ENCODE measurements at regions not wholly inside any gene's neighbourhood (a gene's known extent, or its start where the extent isn't known, plus 50 kb on each side); places are given as distances from the start of the nearest gene placed in this dataset.
"Not testable (repeated sequence)": the region's sequence is repeated elsewhere in the genome, so short reads cannot be mapped to it uniquely, and the experiment has no call there.

DNA sequence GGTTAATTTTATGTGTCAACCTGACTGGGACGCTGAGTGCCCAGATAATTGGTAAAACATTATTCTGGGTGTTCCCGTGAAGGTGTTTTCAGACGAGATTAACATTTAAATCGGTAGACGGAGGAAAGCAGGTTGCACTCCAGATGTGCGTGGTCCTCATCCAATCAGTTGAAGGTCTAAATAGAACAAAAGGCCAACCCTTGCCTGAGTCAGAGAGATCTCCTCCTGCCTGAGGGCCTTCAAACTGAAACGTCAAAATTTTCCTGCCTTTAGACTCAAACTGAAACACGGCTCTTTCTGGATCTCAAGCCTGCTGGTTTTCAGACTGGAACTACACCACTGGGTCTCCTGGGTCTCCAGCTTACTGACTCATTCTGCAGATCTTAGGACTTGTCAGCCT lies 70.9 kb downstream of the NPIPA5 start:
- H3K4me3 ChIP-seq (ENCODE audit: low read depth, low read length); DNase-seq (ENCODE audit: low read depth): not testable (repeated sequence)

DNA sequence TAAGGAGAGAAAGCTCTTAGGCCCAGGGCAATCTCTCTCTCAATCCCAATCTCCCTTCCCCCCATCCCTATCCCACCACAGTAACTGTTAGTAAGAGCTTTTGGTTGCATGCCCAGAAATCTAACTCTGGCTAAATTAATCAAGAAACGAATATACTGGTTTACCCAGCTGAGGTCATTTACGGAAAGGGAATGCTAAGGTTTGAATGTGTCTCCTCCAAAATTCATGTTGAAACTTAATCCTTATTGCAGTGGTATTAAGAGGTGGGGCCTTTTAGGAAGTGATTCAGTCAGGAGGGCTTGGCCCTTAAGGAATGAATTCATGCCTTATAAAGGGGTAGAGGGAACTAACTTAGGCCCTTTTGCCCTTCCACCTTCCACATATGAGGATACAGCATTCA lies 72.2 kb downstream of the NPIPA5 start:
- not testable (repeated sequence) for DNase-seq (ENCODE audit: low read depth)

DNA sequence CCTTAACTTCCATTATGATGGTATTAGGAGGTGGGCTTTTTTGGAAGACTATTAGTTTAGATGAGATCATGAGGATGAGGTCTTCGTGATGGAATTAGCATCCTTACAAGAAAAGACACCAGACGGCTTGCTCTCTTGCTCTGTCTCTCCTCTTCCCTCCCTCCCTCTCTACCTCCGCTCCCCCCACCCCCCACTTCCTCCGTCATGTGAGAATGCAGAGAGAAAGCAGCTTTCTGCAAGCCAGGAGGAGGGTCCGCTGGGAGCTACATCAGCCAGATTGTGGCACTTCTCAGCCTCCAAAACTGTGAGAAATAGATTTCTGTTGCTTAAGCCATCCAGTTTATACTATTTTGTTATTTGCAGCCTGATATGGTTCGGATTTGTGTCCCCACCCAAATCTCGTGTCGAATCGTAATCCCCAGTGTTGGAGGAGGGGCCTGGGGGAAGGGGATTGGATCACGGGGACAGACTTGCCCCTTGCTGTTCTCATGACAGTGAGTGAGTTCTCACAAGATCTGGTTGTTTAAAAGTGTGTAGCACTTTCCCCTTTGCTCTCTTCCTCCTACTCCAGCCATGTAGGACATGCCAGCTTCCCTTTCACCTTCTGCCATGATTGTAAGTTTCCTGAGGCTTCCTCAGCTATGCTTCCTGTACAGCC lies 74.3 kb downstream of the NPIPA5 start:
- DNase-seq (ENCODE audit: low read depth); H3K4me3 ChIP-seq (ENCODE audit: low read depth, low read length): not testable (repeated sequence)

More for the DNA sequence above, 72.2 kb downstream of the NPIPA5 start:
- H3K4me3 ChIP-seq (ENCODE audit: low read depth, low read length), result not testable (repeated sequence)

DNA sequence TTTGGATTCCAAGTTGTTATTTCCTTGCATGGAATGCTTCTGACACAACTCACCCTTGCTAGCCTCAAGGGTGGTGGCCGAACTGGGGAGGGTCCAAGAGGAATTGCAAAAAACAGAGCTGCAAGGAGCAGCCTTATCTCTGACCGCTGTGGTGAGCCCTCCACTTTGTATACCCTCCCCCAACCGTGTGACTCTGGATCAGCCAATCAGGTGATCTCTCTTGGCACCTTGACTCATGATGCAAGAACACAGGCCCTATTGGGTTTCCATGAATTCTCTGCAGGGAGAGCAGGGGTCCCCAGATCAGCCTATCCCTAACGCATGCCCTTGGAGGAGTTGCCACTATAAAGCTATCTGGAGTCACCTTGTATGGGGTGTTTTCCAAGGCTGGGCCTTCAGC lies 81.0 kb downstream of the NPIPA5 start:
- not testable (repeated sequence) for DNase-seq (ENCODE audit: low read depth); H3K4me3 ChIP-seq (ENCODE audit: low read depth, low read length)

DNA sequence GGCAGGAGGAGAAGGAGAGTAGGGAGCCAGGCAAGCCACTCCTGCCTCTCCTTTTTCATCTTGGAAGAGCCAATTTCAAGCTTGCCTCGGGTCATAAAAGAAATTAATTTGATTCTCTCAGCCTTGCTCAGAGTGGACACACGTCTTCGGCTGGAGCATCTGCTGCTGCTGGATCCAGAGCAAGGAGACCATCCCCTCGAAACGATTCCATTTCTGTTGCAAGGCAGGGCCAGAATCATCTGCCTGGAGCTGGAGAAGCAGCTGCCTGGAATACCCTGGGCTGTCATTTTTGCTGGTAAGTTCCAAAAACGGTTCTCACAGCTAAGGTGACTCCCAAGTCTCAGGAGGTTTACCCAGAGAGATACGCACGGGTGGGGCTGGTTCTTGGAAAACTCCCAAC lies 103.3 kb downstream of the NPIPA5 start:
- not testable (repeated sequence) for DNase-seq (ENCODE audit: low read depth); H3K4me3 ChIP-seq (ENCODE audit: low read depth, low read length)

DNA sequence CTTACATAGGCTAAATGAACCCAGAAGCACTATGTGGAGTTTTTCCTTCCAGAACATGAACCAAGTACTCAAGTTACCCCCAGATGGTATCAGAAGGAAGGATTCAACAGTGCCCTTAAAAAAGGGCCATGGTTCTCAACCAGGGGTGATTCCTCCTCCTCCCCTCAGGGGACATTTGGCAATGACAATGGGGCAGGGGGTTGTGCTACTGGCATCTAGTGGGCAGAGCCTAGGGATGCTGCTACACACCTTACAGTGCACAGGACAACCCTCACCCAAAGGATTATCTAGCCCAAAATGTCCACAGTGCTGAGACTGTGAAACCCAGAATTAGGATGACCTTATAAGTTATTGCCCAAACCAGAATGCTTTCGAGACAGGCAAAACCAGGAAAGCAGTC lies 104.1 kb downstream of the NPIPA5 start:
- not testable (repeated sequence) for DNase-seq (ENCODE audit: low read depth); H3K4me3 ChIP-seq (ENCODE audit: low read depth, low read length)

DNA sequence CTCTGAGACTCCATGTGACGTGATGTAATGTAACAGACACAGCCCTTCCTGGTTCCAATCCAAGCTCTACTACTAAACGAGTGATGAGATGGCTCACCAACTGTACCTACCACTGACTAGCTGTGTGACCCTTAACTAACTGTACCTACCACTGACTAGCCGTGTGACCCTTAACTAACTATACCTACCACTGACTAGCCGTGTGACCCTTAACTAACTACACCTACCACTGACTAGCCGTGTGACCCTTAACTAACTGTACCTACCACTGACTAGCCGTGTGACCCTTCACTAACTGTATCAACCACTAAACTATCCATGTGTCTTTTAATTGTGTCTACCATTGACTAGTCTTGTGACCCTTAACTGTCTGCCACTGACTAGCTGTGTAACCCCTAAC lies 111.2 kb downstream of the NPIPA5 start:
- not testable (repeated sequence) for DNase-seq (ENCODE audit: low read depth); H3K4me3 ChIP-seq (ENCODE audit: low read depth, low read length)

DNA sequence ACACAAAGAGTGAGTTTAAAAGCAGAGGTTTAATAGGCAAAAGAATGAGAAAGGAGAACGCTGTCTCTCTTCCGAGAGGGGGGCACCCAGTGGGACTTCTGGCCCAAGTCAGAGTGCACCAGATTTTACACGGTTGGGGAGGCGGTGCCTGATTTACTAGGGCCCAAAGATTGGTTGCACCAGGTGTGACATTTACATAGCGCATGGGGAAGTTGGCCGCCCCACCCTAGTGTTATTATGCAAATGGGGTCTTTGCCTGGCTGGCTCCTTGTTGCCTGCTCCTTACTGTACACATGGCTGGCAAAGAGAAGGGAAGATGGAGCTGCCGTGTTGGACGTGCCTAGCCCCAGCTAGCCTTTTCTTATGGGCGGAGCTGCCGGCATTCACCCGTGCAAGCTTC lies 115.9 kb downstream of the NPIPA5 start:
- not testable (repeated sequence) for H3K4me3 ChIP-seq (ENCODE audit: low read depth, low read length); DNase-seq (ENCODE audit: low read depth)

DNA sequence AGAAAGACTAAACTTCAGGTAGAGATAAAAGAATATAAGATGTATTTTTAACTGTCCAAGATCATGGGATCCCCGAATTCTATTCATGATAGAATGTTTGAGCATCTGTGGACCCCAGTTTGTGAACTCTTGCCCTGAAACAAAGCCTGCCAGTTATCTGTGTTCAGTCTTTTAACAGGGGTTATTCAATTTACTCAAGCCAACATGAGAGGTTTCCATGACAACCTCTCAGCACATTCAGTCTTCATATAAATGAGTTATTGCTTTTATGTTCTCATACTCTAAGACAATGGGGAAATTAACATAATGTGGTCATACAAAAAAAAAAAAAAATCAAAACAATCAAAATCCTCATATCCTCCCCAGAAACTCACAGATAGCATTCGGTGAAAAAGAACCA lies 130.1 kb downstream of the NPIPA5 start:
- DNase-seq (ENCODE audit: low read depth); H3K4me3 ChIP-seq (ENCODE audit: low read depth, low read length): not testable (repeated sequence)

DNA sequence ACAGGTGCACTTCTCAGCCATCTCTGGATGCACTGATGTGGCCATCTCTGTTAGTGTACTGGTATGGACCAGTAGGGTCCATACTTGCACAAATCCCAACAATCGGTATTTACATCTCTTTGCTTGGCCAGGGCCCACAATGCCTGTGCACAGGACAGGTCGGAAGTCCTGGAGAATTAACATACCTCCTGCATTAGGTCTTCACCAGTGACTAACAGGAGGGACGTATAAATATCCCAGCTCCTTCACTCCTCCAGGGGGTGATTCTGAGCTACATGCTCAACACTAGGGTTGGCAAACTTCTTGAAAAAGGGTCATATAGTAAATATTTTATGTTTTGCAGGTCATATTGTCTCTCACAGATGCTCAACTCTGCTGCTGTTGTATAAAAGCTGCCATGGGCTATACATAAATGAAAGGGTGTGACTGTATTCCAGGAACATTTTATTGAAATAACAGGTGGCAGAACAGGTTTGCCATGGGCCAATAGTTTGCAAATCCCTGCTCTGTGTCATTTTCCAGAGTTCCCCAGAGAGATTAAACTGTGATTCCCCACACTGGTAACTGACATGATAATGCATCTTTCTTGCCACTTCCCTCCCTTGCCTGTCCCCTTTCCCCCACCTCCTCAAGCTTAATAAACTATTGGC lies 141.3 kb downstream of the NPIPA5 start:
- not testable (repeated sequence) for H3K4me3 ChIP-seq (ENCODE audit: low read depth, low read length); DNase-seq (ENCODE audit: low read depth)

DNA sequence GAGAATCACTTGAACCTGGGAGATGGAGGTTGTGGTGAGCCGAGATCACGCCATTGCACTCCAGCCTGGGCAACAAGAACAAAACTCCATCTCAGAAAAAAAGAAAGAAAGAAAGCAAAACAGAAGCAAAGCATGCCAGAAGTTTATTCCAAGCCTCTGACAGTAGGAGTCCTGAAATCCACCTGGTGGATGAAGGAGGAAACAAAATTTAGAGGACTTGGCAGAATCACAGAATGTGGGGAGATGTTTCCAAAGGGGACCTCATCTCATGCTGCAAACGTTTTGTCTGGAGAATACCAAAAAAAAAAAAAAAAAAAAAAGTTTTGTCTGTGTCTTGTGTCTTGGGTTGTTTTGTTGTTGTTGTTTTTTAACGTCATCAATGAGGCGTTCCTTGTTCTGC lies 141.1 kb upstream of the RRN3 start:
- H3K4me3 ChIP-seq (ENCODE audit: low read depth, low read length); DNase-seq (ENCODE audit: low read depth): not testable (repeated sequence)

DNA sequence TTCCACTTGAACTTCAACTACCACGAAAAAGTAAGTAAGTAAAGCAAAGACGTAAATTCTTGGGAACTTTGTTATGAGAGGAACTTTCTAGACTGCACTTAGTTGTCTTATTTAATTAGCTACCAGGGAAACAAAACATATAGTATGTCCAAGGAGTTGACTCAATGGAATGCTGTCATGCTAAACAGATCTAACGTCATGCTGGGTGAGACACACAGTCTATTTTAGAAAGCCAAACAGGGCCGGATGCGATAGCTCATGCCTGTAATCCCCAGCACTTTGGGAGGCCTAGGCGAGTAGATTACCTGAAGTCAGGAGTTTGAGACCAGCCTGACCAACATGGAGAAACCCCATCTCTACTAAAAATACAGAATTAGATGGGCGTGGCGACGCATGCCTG lies 140.6 kb upstream of the RRN3 start:
- DNase-seq (ENCODE audit: low read depth); H3K4me3 ChIP-seq (ENCODE audit: low read depth, low read length): not testable (repeated sequence)

DNA sequence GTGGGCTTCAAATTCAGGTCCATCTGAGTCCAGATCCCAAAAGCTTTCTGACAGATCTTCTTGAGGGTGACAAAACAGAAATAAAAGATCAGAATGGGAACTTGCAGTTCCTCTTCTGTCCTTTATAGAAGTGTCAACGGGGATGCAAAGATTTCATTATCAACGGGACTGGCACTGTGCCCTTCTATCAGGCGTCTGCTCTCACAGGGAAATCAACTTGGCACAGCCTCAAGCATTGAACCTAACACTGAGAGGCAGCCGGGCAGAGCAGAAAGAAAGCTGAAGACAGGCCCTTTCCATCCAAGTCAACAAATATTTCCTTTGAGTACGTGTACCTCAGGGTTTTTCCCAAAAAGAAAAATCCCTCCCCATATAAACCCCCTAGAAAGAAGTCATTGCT lies 136.4 kb upstream of the RRN3 start:
- DNase-seq (ENCODE audit: low read depth), result not testable (repeated sequence)

DNA sequence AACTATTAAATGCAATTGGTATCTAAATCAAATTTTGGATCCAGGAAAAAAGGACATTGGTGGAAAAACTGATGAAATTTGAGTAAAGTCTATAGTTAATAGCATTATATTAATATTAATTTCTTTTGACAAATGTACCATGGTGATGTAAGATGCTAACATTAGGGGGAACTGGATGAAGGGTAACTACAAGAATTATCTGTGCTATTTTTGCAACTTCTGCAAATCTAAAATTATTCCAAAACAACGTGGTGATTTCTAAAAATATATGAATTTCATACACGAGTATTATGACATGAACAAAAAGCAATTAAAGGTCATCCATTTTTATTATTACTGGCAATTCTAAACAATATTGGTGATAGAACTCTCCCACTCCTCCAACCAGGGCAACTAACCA lies 135.6 kb upstream of the RRN3 start:
- H3K4me3 ChIP-seq (ENCODE audit: low read depth, low read length); DNase-seq (ENCODE audit: low read depth): not testable (repeated sequence)

More for the DNA sequence above, 136.4 kb upstream of the RRN3 start:
- not testable (repeated sequence) for H3K4me3 ChIP-seq (ENCODE audit: low read depth, low read length)

DNA sequence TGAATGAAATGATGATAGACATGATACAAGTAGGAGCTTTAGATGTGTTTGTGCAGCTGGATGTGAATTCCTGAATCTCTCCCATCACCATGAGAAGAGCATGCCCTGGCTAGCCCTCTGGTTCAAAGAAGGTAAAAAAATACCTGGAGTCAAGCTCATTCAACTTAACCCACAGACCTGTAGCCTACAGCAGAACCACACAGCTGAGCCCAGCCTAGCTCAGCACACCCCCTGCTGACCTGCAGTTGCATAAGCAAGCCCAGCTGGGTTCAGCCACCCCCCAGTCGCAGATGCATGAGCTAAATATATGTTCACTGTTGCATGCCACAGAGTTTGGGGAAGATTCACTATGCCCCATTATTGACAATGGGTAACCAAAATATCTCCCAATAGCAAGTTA lies 130.6 kb upstream of the RRN3 start:
- not testable (repeated sequence) for H3K4me3 ChIP-seq (ENCODE audit: low read depth, low read length); DNase-seq (ENCODE audit: low read depth)

DNA sequence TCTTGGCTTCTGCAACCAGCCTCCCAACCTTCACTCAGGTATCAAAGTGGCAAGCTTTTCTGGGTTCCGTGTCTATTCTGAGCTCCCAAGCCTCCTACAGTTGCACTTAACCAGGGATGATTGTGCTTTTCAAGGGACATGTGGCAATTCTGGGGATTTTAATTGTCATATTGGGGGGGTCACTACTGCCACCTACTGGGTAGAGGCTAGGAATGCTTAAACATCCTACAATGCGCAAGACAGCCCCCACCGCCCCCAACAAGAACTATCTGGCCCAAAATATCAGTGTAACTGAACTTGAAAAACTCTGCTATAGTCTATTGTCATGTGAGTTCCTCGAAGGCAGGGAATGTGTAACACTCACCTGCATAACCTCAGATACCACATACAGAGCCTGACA lies 129.3 kb upstream of the RRN3 start:
- not testable (repeated sequence) for H3K4me3 ChIP-seq (ENCODE audit: low read depth, low read length); DNase-seq (ENCODE audit: low read depth)

All from GM12864 (cell line).